BLaER1 treated with 17β-estradiol and CSF1 and Interleukin-3, amounts not matched to agents 10 nM and 100 nM (cell line): ENCODE measurements at regions not wholly inside any gene's neighbourhood (a gene's known extent, or its start where the extent isn't known, plus 50 kb on each side); places are given as distances from the start of the nearest gene placed in this dataset.

ENCODE experiments used
- H3K27ac ChIP-seq, 11 experiments: shearing (Covaris generic); formaldehyde crosslinking; 2 replicates each; pipeline ENCODE4 v1.8.1; 2022
- H3K27me3 ChIP-seq, 11 experiments: shearing (Covaris generic); formaldehyde crosslinking; 2 replicates each; pipeline ENCODE4 v1.8.1; 2022
- H3K36me3 ChIP-seq, 11 experiments: shearing (Covaris generic); formaldehyde crosslinking; 2 replicates each; pipeline ENCODE4 v1.8.1; 2022
- H3K4me1 ChIP-seq, 10 experiments: shearing (Covaris generic); formaldehyde crosslinking; 2 replicates each; pipeline ENCODE4 v1.8.1; 2022
- H3K4me2 ChIP-seq, 11 experiments: shearing (Covaris generic); formaldehyde crosslinking; 2 replicates each; pipeline ENCODE4 v1.8.1; 2022
- H3K4me3 ChIP-seq, 10 experiments: shearing (Covaris generic); formaldehyde crosslinking; 2 replicates each; pipeline ENCODE4 v1.8.1; 2022
- H3K9ac ChIP-seq, 11 experiments: shearing (Covaris generic); formaldehyde crosslinking; 2 replicates each; pipeline ENCODE4 v1.8.1; 2022
- H3K9me3 ChIP-seq, 11 experiments: shearing (Covaris generic); formaldehyde crosslinking; replicated peaks in 1 of 11; 2 replicates each; pipeline ENCODE4 v1.8.1; 2022
- H4K20me1 ChIP-seq, 11 experiments: shearing (Covaris generic); formaldehyde crosslinking; 2 replicates each; pipeline ENCODE4 v1.8.1; 2022
- Cebpa-rat ChIP-seq, 11 experiments: shearing (Covaris generic); IDR thresholded peaks; 2 replicates each; pipeline ENCODE4 v1.8.1; 2022

DNA sequence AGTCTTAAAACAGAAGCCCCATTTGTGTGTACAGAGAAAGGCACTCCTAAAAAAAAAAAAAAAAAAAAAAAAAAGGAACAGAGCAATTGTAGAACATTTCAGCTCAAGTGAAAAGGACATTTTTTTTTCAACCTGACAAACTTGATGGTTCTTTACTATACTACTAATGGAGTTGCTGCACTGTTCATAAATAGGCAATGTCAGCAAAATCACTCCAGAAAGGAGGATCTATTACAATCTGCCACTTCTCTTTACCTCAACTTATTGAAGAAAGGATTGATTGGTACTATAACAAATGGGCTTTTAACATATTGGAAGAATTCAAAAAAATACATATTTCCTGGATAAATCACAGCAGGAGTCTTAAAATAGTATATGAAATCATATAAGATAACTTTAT is 1517.7 kb downstream of the SLITRK1 start:
- Histone ChIP-seq H3K4me3 (no peak overlapping the region), H3K36me3 (no peaks in the 10 kb centered on the region), H3K9ac (no peak overlapping the region), H3K27me3 (no peaks in the 10 kb centered on the region), H3K9me3 (no peaks in the 10 kb centered on the region), H4K20me1 (no peaks in the 10 kb centered on the region), H3K27ac (no peak overlapping the region), H3K4me1 (no peaks in the 10 kb centered on the region), H3K4me2 (no peak overlapping the region)
- TF ChIP-seq Cebpa-rat (IDR thresholded peaks at IDR 0.05) = no peak

DNA sequence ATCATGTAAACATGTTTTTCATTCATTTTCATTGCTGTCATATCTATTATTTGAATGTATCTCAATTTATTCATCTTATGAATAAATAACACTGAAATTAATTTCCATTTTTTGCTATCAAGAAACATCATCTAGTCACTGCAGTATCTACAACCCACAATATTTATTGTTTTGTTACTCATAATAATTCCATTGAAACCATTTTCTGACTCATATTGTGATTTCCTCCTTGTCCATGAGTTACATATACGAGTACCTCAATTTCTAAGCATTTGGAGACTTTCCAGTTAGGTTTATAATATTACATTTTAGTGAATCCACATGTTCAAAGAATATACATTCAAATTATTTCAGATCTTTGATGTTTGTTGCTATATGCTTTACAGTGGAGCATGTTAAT is 1524.0 kb downstream of the SLITRK1 start:
- no peaks in the 10 kb centered on the region for H3K9me3 ChIP-seq
- no peaks in the 10 kb centered on the region for H4K20me1 ChIP-seq
- no peak for TF ChIP-seq Cebpa-rat (IDR thresholded peaks at IDR 0.05)
- H3K36me3 ChIP-seq = no peaks in the 10 kb centered on the region
- H3K4me3 ChIP-seq = no peak overlapping the region
- H3K27ac ChIP-seq = no peak overlapping the region
- H3K4me1 ChIP-seq = no peaks in the 10 kb centered on the region
- H3K9ac ChIP-seq = no peak overlapping the region
- H3K4me2 ChIP-seq = no peak overlapping the region
- no peaks in the 10 kb centered on the region for H3K27me3 ChIP-seq

DNA sequence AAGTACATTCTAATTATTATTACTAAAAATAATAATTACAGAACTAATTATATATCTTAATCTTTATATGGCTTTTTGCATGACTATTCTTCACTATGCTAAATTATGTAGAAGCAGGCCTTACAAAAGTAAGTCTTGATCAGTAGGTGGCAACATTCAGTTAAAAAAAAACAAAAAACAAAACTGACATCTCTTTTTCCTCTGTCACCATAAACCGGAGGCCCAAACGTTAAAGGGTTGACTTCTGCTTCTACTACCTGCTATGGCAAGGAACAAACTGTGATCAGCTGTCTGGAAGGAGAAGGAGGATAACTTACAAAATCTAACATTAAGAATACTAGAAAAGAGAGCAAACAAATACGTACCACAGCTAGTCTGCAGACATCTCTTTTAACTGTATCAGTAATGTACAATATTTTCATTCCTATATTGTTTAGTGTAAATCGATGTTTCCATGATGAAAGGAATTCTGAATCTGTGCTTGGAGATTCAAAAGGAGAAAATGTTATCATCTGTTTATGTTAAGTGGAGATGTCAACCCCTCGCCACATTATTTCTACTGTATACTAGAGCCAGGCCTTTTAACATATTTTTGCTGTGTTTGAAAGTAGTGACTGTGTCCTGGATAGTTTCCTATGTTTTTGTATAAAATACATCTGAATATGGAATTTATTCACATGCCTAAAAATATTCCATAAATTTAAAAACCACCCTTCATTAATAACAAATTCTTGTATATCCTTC is 1525.4 kb downstream of the SLITRK1 start:
- Histone ChIP-seq H3K4me1 (no peaks in the 10 kb centered on the region), H3K27me3 (no peaks in the 10 kb centered on the region), H3K9me3 (no peaks in the 10 kb centered on the region), H3K9ac (no peak overlapping the region), H3K36me3 (no peaks in the 10 kb centered on the region), H3K27ac (no peak overlapping the region), H3K4me3 (no peak overlapping the region), H3K4me2 (no peak overlapping the region), H4K20me1 (no peaks in the 10 kb centered on the region)
- TF ChIP-seq Cebpa-rat (IDR thresholded peaks at IDR 0.05) = no peak

DNA sequence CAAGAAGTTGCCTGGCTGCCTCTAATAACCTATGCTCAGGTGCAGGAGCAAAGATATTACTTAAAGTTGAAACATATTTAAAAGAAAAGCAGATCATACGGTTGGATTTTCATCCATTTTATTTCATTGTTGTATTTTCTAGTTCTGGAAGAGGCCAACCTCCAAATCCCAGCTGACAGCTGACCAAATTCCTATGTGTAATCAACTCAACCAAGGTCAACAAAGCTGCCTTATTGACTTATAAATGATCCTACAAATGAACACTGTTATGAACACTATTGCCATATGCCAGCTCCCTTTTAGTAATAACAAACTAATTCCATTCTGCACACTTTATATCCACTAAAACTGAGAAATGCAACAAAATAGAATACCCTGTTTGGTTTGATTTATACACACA is 1537.4 kb downstream of the SLITRK1 start:
- no peaks in the 10 kb centered on the region for H4K20me1 ChIP-seq
- no peak for TF ChIP-seq Cebpa-rat (IDR thresholded peaks at IDR 0.05)
- no peak overlapping the region for H3K4me2 ChIP-seq
- H3K36me3 ChIP-seq = no peaks in the 10 kb centered on the region
- H3K9ac ChIP-seq = no peak overlapping the region
- H3K27ac ChIP-seq = no peak overlapping the region
- H3K4me1 ChIP-seq = no peaks in the 10 kb centered on the region
- no peaks in the 10 kb centered on the region for H3K9me3 ChIP-seq
- no peak overlapping the region for H3K4me3 ChIP-seq
- H3K27me3 ChIP-seq = no peaks in the 10 kb centered on the region

DNA sequence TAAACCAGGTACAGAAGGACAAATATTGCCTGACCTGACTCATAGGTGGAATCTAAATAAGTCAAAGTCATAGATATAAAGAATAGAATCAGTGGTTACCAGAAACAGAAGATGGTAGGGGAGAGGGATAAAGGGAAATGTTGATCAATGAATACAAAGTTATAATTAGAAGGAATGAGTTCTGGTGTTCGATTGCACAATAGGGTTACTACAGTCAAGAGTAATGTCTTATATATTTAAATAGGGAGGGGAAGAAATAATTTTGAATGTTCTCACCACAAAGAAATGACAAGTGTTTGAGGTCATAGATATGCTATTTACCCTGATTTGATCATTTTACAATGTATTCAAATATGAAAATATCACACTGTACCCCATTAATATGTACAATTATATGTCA is 1541.2 kb downstream of the SLITRK1 start:
- H3K9me3 ChIP-seq = no peaks in the 10 kb centered on the region
- no peaks in the 10 kb centered on the region for H3K27me3 ChIP-seq
- no peaks in the 10 kb centered on the region for H3K36me3 ChIP-seq
- no peak overlapping the region for H3K27ac ChIP-seq
- H3K4me2 ChIP-seq = no peak overlapping the region
- H3K4me1 ChIP-seq = no peaks in the 10 kb centered on the region
- no peak; a peak in 1 of 22 replicates for TF ChIP-seq Cebpa-rat (IDR thresholded peaks at IDR 0.05)
- H3K9ac ChIP-seq = no peak overlapping the region
- no peak overlapping the region for H3K4me3 ChIP-seq
- H4K20me1 ChIP-seq = no peaks in the 10 kb centered on the region

DNA sequence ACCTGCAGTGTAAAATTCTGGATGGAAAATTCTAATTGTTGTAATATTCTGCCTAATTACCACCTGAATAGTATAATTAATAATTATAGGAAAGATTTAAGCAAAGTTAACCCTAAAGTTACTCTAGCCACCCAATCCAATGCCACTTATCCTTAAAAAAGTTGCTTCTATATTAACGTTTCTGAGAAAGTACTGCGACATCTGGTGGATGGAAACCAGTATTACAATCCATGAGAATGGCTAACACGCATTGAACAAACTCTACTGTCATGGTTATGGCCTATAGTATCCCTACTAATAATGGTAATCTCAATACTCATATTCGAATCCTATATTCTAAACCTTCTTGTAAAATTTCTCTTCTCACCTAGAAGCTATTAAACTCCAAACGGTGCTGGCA is 1551.8 kb downstream of the SLITRK1 start:
- Histone ChIP-seq H3K9me3 (no peaks in the 10 kb centered on the region), H3K4me1 (no peaks in the 10 kb centered on the region), H3K27ac (no peak overlapping the region), H3K9ac (no peak overlapping the region), H4K20me1 (no peaks in the 10 kb centered on the region), H3K4me3 (no peak overlapping the region), H3K36me3 (no peaks in the 10 kb centered on the region), H3K27me3 (no peaks in the 10 kb centered on the region), H3K4me2 (no peak overlapping the region)
- TF ChIP-seq Cebpa-rat (IDR thresholded peaks at IDR 0.05) = no peak

DNA sequence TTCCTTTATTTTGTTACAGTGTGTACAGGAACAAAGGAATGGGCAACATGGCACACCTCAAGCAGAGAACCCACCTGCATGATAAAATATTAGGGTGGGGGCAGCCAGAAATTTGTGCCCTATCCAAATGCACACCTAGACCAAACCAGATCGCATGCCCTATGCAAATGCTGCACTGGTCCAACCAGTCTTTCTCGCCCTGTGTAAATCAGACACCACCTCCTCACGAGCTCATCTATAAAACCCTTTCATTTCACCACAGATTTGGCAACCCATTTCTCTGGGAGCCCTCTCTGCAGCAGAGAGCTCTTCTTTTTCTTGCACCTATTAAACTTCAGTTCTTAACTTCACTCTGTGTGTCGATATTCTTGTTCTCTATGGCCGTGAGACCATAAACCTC is 1559.2 kb downstream of the SLITRK1 start:
- Histone ChIP-seq H3K9me3 (peaks cover 0 to 7% (median under 1%) of the 10 kb centered on the region in 11 experiments; a peak in 5 of 22 replicates), H3K27me3 (no peaks in the 10 kb centered on the region), H3K27ac (no peak overlapping the region), H3K4me1 (no peaks in the 10 kb centered on the region), H4K20me1 (no peaks in the 10 kb centered on the region), H3K9ac (no peak overlapping the region), H3K4me3 (no peak overlapping the region), H3K36me3 (no peaks in the 10 kb centered on the region), H3K4me2 (no peak overlapping the region)
- no peak for TF ChIP-seq Cebpa-rat (IDR thresholded peaks at IDR 0.05)

DNA sequence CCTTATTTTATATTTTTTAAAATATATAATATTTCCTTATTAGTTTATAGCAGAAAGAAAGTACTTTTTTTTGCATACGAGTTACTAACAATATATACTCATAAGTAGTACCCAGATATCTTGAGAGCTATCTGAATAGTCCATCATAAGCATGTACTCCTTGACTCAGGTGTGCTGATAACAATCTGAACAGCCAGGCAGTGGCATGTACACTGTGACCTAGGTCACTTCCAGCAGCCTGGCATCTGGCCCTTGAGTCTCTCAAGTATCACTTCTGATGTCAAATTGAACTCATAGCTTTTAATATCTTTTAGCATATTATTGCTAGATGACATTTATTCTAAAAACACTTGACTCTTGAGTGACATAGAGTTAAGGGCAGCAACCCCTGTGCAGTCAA is 1576.7 kb downstream of the SLITRK1 start:
- Histone ChIP-seq H3K9ac (no peak overlapping the region), H4K20me1 (no peaks in the 10 kb centered on the region), H3K27me3 (no peaks in the 10 kb centered on the region), H3K9me3 (no peaks in the 10 kb centered on the region; a peak in 1 of 22 replicates), H3K4me3 (no peak overlapping the region), H3K4me1 (no peaks in the 10 kb centered on the region), H3K36me3 (no peaks in the 10 kb centered on the region), H3K4me2 (no peak overlapping the region), H3K27ac (no peak overlapping the region)
- no peak for TF ChIP-seq Cebpa-rat (IDR thresholded peaks at IDR 0.05)

DNA sequence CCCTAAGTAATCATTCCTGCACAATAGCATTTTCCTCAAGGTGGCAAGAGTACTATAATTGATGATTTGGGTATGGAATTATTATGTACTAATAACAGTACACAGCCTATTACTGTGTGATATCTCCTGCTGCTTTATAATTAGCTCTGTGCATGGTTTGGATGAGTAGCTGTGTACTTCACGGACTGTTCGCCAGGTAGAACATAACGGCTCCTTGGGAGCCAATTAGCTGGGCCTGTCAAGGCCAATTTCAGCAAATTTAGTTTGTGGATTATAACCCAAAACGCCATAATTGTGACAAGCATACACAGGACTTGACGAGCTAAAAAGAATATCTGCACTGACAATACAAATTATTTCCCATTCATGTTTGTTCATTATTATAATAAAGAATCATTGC is 1584.2 kb downstream of the SLITRK1 start:
- no peaks in the 10 kb centered on the region; a peak in 1 of 22 replicates for H3K9me3 ChIP-seq
- H3K4me3 ChIP-seq = no peak overlapping the region
- TF ChIP-seq Cebpa-rat (IDR thresholded peaks at IDR 0.05) = no peak
- H3K27me3 ChIP-seq = no peaks in the 10 kb centered on the region
- H3K27ac ChIP-seq = no peak overlapping the region
- no peak overlapping the region for H3K9ac ChIP-seq
- no peaks in the 10 kb centered on the region for H4K20me1 ChIP-seq
- H3K4me2 ChIP-seq = no peak overlapping the region
- H3K4me1 ChIP-seq = no peaks in the 10 kb centered on the region
- H3K36me3 ChIP-seq = no peaks in the 10 kb centered on the region

DNA sequence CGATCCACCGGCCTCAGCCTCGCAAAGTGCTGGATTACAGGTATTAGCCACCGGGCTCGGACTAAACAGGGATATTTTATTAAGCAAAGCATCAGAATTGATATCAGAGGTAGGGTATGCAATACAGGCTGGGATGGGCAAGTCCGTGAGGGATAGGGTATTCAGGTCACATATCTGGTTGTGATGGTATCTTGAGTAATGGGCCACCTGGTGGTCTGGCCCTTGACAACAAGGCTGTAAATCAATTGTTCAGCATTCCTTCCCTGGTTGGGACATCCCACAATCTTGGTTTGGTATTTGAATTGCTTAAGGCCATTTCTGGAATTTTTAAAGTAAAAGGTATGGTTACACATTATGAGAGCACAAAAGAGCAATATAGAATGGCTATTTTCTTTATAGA is 1588.0 kb downstream of the SLITRK1 start:
- Histone ChIP-seq H3K27ac (no peak overlapping the region), H3K9me3 (no peaks in the 10 kb centered on the region), H4K20me1 (no peaks in the 10 kb centered on the region), H3K4me2 (no peak overlapping the region), H3K4me3 (no peak overlapping the region), H3K9ac (no peak overlapping the region), H3K36me3 (no peaks in the 10 kb centered on the region), H3K4me1 (no peaks in the 10 kb centered on the region), H3K27me3 (no peaks in the 10 kb centered on the region)
- no peak for TF ChIP-seq Cebpa-rat (IDR thresholded peaks at IDR 0.05)
